GM12874 (cell line): ENCODE measurements at regions not wholly inside any gene's neighbourhood (a gene's known extent, or its start where the extent isn't known, plus 50 kb on each side); places are given as distances from the start of the nearest gene placed in this dataset.

Experiments used
- CTCF ChIP-seq: IDR thresholded peaks from 2 replicates; pipeline ENCODE4 v1.5.1; 2011; ENCODE audit warnings: low read depth, mild to moderate bottlenecking, control low read depth, low read length, moderate library complexity; ENCODE audit not compliant: insufficient read depth

- TF ChIP-seq CTCF, result no peak
These were observed 1355.5 kb downstream of the SUCLG1 start for GRCh38 chr2:83103613-83104012.

- TF ChIP-seq CTCF, result no peak
These were observed 1373.2 kb downstream of the SUCLG1 start for GRCh38 chr2:83085869-83086268.

GRCh38 chr2:83081826-83082690 lies 1377.0 kb downstream of the SUCLG1 start:
- TF ChIP-seq CTCF, result no peak

GRCh38 chr2:83079007-83079406 lies 1380.1 kb downstream of the SUCLG1 start:
- TF ChIP-seq CTCF, result no peak

- TF ChIP-seq CTCF, result no peak
These were observed 1386.3 kb downstream of the SUCLG1 start for GRCh38 chr2:83072767-83073166.

- TF ChIP-seq CTCF, result no peak
These were observed 1387.2 kb downstream of the SUCLG1 start for GRCh38 chr2:83071914-83072313.

- no peak for TF ChIP-seq CTCF
These were observed 1387.7 kb downstream of the SUCLG1 start for GRCh38 chr2:83071352-83071751.
